ENCODE measurements at regions not wholly inside any gene's neighbourhood (a gene's known extent, or its start where the extent isn't known, plus 50 kb on each side); places are given as distances from the start of the nearest gene placed in this dataset.
"Not testable (repeated sequence)": the region's sequence is repeated elsewhere in the genome, so short reads cannot be mapped to it uniquely, and the experiment has no call there.

- no peak for DNase-seq
Observed at GRCh38 chrX:122584981-122585380, 599.1 kb upstream of the GRIA3 start.

GRCh38 chrX:122586831-122587230 is 597.2 kb upstream of the GRIA3 start:
- peak; percentile 34 for DNase-seq

- no peak for DNase-seq
Observed at GRCh38 chrX:122591546-122591945, 592.5 kb upstream of the GRIA3 start.

- no peak for DNase-seq
Observed at GRCh38 chrX:122596998-122597397, 587.1 kb upstream of the GRIA3 start.

- no peak for DNase-seq
Observed at GRCh38 chrX:122622795-122623194, 561.3 kb upstream of the GRIA3 start.

GRCh38 chrX:122625239-122625638 is 558.8 kb upstream of the GRIA3 start:
- DNase-seq = no peak

- peak; percentile 60 for DNase-seq
Observed at GRCh38 chrX:122625821-122626220, 558.3 kb upstream of the GRIA3 start.

- peak; percentile 2 for DNase-seq
Observed at GRCh38 chrX:122626871-122627270, 557.2 kb upstream of the GRIA3 start.

- DNase-seq = peak; percentile 57
Observed at GRCh38 chrX:122641136-122641535, 542.9 kb upstream of the GRIA3 start.

GRCh38 chrX:122641826-122642225 is 542.3 kb upstream of the GRIA3 start:
- no peak for DNase-seq

- not testable (repeated sequence) for DNase-seq
Observed at GRCh38 chrX:122655256-122655655, 528.8 kb upstream of the GRIA3 start.

GRCh38 chrX:122666601-122667000 is 517.5 kb upstream of the GRIA3 start:
- DNase-seq = peak; percentile 50

- DNase-seq = no peak
Observed at GRCh38 chrX:122667667-122668066, 516.4 kb upstream of the GRIA3 start.

- DNase-seq = peak; percentile 16
Observed at GRCh38 chrX:122703762-122704161, 480.3 kb upstream of the GRIA3 start.

GRCh38 chrX:122739770-122740169 is 444.3 kb upstream of the GRIA3 start:
- peak; percentile 1 for DNase-seq

GRCh38 chrX:122770581-122770980 is 413.5 kb upstream of the GRIA3 start:
- peak; percentile 0 for DNase-seq

GRCh38 chrX:122771933-122772332 is 412.1 kb upstream of the GRIA3 start:
- no peak for DNase-seq

- DNase-seq = no peak
Observed at GRCh38 chrX:122777766-122778165, 406.3 kb upstream of the GRIA3 start.

- DNase-seq = no peak
Observed at GRCh38 chrX:122783918-122784317, 400.2 kb upstream of the GRIA3 start.

- DNase-seq = no peak
Observed at GRCh38 chrX:122787231-122787630, 396.8 kb upstream of the GRIA3 start.

GRCh38 chrX:122788216-122788615 is 395.9 kb upstream of the GRIA3 start:
- no peak for DNase-seq

- DNase-seq = no peak
Observed at GRCh38 chrX:122790376-122791095, 393.5 kb upstream of the GRIA3 start.

- no peak for DNase-seq
Observed at GRCh38 chrX:122813876-122814275, 370.2 kb upstream of the GRIA3 start.

- DNase-seq = no peak
Observed at GRCh38 chrX:122816288-122816687, 367.8 kb upstream of the GRIA3 start.

- no peak for DNase-seq
Observed at GRCh38 chrX:122817321-122817955, 366.6 kb upstream of the GRIA3 start.

All from EL (cell line).